HFFc6 (cell line): ENCODE measurements at regions not wholly inside any gene's neighbourhood (a gene's known extent, or its start where the extent isn't known, plus 50 kb on each side); places are given as distances from the start of the nearest gene placed in this dataset.

Experiments used
- DNase-seq: peaks from one replicate; pipeline ENCODE4 v3.0.0-alpha.2; 2018
- H3K27ac Mint-ChIP-seq: 2 replicates; pipeline ENCODE4 v1.8.0; 2020; ENCODE audit warnings: mild to moderate bottlenecking, mixed read lengths
- H3K27me3 Mint-ChIP-seq: 2 replicates; pipeline ENCODE4 v1.8.0; 2021; ENCODE audit warnings: mild to moderate bottlenecking, moderate library complexity, mixed read lengths; ENCODE audit not compliant: insufficient read depth
- H3K36me3 Mint-ChIP-seq: 2 replicates; pipeline ENCODE4 v1.8.0; 2021; ENCODE audit warnings: low read depth, mixed read lengths
- H3K4me1 Mint-ChIP-seq: 2 replicates; pipeline ENCODE4 v1.8.0; 2020; ENCODE audit warnings: low read depth, mixed read lengths
- H3K4me3 Mint-ChIP-seq: 2 replicates; pipeline ENCODE4 v1.8.0; 2020; ENCODE audit warnings: mild to moderate bottlenecking, moderate library complexity, mixed read lengths
- H3K9me3 Mint-ChIP-seq: 2 replicates; pipeline ENCODE4 v1.8.0; 2020; ENCODE audit warnings: mild to moderate bottlenecking, mixed read lengths
- CTCF ChIP-seq: fragments of 200-600 bp; sonication (generic); IDR thresholded peaks from 2 replicates; pipeline ENCODE4 v1.5.0; 2021; ENCODE audit warnings: antibody characterized with exemption, mild to moderate bottlenecking

DNA sequence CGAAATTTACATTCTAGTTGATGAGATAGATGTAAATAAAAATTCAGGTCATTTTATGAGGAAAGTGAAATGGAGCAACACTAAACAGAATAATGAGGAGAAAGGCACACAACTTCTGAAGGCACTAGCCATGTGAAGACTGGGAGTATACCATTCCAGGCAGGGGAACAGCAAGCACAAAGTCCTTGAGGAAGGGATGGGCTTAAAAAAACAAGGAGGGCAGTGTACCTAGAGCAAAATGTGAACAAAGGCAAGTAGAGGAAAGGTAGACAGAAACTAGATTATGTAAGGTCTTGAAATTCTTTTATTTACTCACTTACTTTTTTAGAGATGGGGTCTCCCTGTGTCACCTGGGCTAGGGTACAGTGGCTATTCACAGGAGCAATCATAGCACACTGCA lies 54.1 kb upstream of the LRIG2 start:
- H3K9me3 Mint-ChIP-seq = no peaks in the 10 kb centered on the region
- no peaks in the 10 kb centered on the region for H3K27me3 Mint-ChIP-seq
- peaks cover 8% of the 10 kb centered on the region; the same call in 1 of the 2 replicates for H3K4me1 Mint-ChIP-seq
- no peak overlapping the region for H3K4me3 Mint-ChIP-seq
- no peaks in the 10 kb centered on the region for H3K36me3 Mint-ChIP-seq
- TF ChIP-seq CTCF = no peak
- no peak overlapping the region for H3K27ac Mint-ChIP-seq
- DNase-seq = no peak

- Mint-ChIP-seq H3K9me3 (no peaks in the 10 kb centered on the region), H3K27ac (peak overlapping the region; percentile 17; the same call in 1 of the 2 replicates), H3K36me3 (no peaks in the 10 kb centered on the region), H3K4me3 (no peak overlapping the region), H3K4me1 (peaks cover 8% of the 10 kb centered on the region; the same call in 1 of the 2 replicates), H3K27me3 (peaks cover 2% of the 10 kb centered on the region; the same call in 1 of the 2 replicates)
- no peak for DNase-seq
- TF ChIP-seq CTCF = peak; percentile 5; the same call in 1 of the 2 replicates
Measured at GRCh38 chr1:113021430-113022085, 51.4 kb upstream of the LRIG2 start.
